NCI-H82 treated with DMSO at 0.1 percent for 48 hours (cell line): ENCODE measurements at regions not wholly inside any gene's neighbourhood (a gene's known extent, or its start where the extent isn't known, plus 50 kb on each side); places are given as distances from the start of the nearest gene placed in this dataset.

Experiments used
- DNase-seq: peaks from one replicate; lab custom pipeline; 2025; ENCODE audit not compliant: unreplicated experiment; lab: John Stamatoyannopoulos, UW

- DNase-seq, result no peak
Observed at GRCh38 chr18:65326805-65327204, 424.0 kb upstream of the CDH7 start.

- no peak for DNase-seq
Observed at GRCh38 chr18:65322895-65323294, 427.9 kb upstream of the CDH7 start.

- DNase-seq, result no peak
Observed at GRCh38 chr18:65298422-65298821, 452.4 kb upstream of the CDH7 start.

GRCh38 chr18:65288908-65289307 lies 461.9 kb upstream of the CDH7 start:
- no peak for DNase-seq

- no peak for DNase-seq
Observed at GRCh38 chr18:65287652-65288051, 463.2 kb upstream of the CDH7 start.

GRCh38 chr18:65282096-65282495 lies 468.7 kb upstream of the CDH7 start:
- DNase-seq, result no peak

GRCh38 chr18:65279668-65280305 lies 471.0 kb upstream of the CDH7 start:
- DNase-seq, result no peak

GRCh38 chr18:65278939-65279667 lies 471.7 kb upstream of the CDH7 start:
- no peak for DNase-seq

- no peak for DNase-seq
Observed at GRCh38 chr18:65269375-65269774, 481.4 kb upstream of the CDH7 start.

- DNase-seq, result no peak
Observed at GRCh38 chr18:65265761-65266160, 485.1 kb upstream of the CDH7 start.

- no peak for DNase-seq
Observed at GRCh38 chr18:65260030-65260429, 490.8 kb upstream of the CDH7 start.

- DNase-seq, result no peak
Observed at GRCh38 chr18:65259403-65259802, 491.4 kb upstream of the CDH7 start.

- DNase-seq, result no peak
Observed at GRCh38 chr18:65257149-65257548, 493.7 kb upstream of the CDH7 start.

GRCh38 chr18:65255417-65255816 lies 495.4 kb upstream of the CDH7 start:
- DNase-seq, result no peak

GRCh38 chr18:65239787-65240186 lies 511.0 kb upstream of the CDH7 start:
- no peak for DNase-seq

- no peak for DNase-seq
Observed at GRCh38 chr18:65235966-65236624, 514.7 kb upstream of the CDH7 start.

- DNase-seq, result no peak
Observed at GRCh38 chr18:65230311-65230710, 520.5 kb upstream of the CDH7 start.

GRCh38 chr18:65227970-65228369 lies 522.8 kb upstream of the CDH7 start:
- no peak for DNase-seq

GRCh38 chr18:65221736-65222135 lies 529.1 kb upstream of the CDH7 start:
- DNase-seq, result no peak

GRCh38 chr18:65221115-65221514 lies 529.7 kb upstream of the CDH7 start:
- DNase-seq, result no peak

GRCh38 chr18:65215865-65216466 lies 534.8 kb upstream of the CDH7 start:
- DNase-seq, result no peak

GRCh38 chr18:65214456-65214855 lies 536.4 kb upstream of the CDH7 start:
- DNase-seq, result no peak
